ENCODE measurements at regions not wholly inside any gene's neighbourhood (a gene's known extent, or its start where the extent isn't known, plus 50 kb on each side); places are given as distances from the start of the nearest gene placed in this dataset.

DNA sequence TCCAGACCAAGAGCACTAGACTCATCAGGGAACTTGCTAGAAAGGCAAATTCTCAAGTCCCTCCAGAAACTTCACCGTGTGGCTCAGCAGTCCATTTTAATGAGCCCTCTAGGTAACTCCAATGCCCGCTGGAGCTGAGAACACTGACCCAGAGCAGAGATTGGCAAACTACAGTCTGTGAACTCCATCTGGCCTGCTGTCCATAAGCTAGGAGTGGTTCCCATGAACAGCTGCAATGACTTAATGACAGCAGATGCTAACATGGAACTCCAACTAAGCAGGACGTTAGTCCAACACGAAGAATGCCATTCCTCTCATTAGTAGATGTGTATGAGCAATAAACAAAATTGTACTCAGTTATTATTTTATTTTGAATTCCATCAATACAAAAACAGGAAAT is 371.9 kb downstream of the STK39 start:
- Histone ChIP-seq H3K4me1 (ENCODE audit: control insufficient read depth in 4 of 4, insufficient read depth in 4 of 4, low read length in 3 of 4) (no peaks in the 10 kb centered on the region), H3K9ac (ENCODE audit: low read depth in 1 of 2, low read length in 2 of 2) (no peak overlapping the region), H3K4me3 (ENCODE audit: low read depth in 1 of 3, low read length in 3 of 3) (no peak overlapping the region), H3K9me3 (ENCODE audit: control insufficient read depth in 4 of 4, low read length in 3 of 4) (peaks cover 0 to 2% (median 0%) of the 10 kb centered on the region in 4 donors), H3K27ac (ENCODE audit: low read depth in 1 of 2, low read length in 2 of 2) (no peak overlapping the region), H3K27me3 (ENCODE audit: control insufficient read depth in 4 of 4, insufficient read depth in 4 of 4, low read length in 3 of 4) (no peaks in the 10 kb centered on the region), H3K36me3 (ENCODE audit: control insufficient read depth in 4 of 4, insufficient read depth in 3 of 4, low read depth in 1 of 4, low read length in 3 of 4) (no peaks in the 10 kb centered on the region)
- TF ChIP-seq FOXA1 (IDR thresholded peaks at IDR 0.05): no peak
- TF ChIP-seq, protein P1, sequence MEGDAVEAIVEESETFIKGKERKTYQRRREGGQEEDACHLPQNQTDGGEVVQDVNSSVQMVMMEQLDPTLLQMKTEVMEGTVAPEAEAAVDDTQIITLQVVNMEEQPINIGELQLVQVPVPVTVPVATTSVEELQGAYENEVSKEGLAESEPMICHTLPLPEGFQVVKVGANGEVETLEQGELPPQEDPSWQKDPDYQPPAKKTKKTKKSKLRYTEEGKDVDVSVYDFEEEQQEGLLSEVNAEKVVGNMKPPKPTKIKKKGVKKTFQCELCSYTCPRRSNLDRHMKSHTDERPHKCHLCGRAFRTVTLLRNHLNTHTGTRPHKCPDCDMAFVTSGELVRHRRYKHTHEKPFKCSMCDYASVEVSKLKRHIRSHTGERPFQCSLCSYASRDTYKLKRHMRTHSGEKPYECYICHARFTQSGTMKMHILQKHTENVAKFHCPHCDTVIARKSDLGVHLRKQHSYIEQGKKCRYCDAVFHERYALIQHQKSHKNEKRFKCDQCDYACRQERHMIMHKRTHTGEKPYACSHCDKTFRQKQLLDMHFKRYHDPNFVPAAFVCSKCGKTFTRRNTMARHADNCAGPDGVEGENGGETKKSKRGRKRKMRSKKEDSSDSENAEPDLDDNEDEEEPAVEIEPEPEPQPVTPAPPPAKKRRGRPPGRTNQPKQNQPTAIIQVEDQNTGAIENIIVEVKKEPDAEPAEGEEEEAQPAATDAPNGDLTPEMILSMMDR (IDR thresholded peaks at IDR 0.05; ENCODE audit: low read depth, low read length, missing input control): no peak
- no peak for TF ChIP-seq HNF4G (IDR thresholded peaks at IDR 0.05)
- no peak for TF ChIP-seq RAD21 (IDR thresholded peaks at IDR 0.05)
- TF ChIP-seq, protein P2, sequence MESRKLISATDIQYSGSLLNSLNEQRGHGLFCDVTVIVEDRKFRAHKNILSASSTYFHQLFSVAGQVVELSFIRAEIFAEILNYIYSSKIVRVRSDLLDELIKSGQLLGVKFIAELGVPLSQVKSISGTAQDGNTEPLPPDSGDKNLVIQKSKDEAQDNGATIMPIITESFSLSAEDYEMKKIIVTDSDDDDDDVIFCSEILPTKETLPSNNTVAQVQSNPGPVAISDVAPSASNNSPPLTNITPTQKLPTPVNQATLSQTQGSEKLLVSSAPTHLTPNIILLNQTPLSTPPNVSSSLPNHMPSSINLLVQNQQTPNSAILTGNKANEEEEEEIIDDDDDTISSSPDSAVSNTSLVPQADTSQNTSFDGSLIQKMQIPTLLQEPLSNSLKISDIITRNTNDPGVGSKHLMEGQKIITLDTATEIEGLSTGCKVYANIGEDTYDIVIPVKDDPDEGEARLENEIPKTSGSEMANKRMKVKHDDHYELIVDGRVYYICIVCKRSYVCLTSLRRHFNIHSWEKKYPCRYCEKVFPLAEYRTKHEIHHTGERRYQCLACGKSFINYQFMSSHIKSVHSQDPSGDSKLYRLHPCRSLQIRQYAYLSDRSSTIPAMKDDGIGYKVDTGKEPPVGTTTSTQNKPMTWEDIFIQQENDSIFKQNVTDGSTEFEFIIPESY (IDR thresholded peaks at IDR 0.05): no peak
- no peak for TF ChIP-seq TAF1 (conservative IDR thresholded peaks at IDR 0.05)
- no peak for DNase-seq (ENCODE audit: low spot score)
- WGBS: 96% methylated on average over 4 of the region's 4 CpGs

DNA sequence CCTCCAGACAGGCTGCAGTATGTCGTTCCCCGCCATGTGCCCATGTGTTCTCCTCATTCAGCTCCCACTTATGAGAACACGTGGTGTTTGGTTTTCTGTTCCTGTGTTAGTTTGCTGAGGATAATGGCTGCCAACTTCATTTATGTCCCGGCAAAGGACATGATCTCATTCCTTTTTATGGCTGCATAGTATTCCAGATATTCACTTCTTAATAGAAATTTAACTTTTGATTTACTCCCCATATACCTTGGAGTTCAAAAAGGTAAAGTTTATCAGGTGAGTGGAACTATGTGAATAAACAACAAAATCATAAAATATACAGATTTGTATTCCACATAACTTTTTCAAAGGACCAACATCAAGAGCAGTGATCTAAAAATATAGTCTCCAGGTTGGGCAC is 372.6 kb downstream of the STK39 start:
- H3K9ac ChIP-seq (ENCODE audit: low read depth in 1 of 2, low read length in 2 of 2): no peak overlapping the region
- H3K4me1 ChIP-seq (ENCODE audit: control insufficient read depth in 4 of 4, insufficient read depth in 4 of 4, low read length in 3 of 4): no peaks in the 10 kb centered on the region
- no peaks in the 10 kb centered on the region for H3K27me3 ChIP-seq (ENCODE audit: control insufficient read depth in 4 of 4, insufficient read depth in 4 of 4, low read length in 3 of 4)
- DNase-seq (ENCODE audit: low spot score): no peak
- H3K27ac ChIP-seq (ENCODE audit: low read depth in 1 of 2, low read length in 2 of 2): no peak overlapping the region
- 98% methylated on average over 4 of the region's 4 CpGs for WGBS
- TF ChIP-seq YY1 (IDR thresholded peaks at IDR 0.05) (no peak), RXRA (IDR thresholded peaks at IDR 0.05) (no peak), FOXA2 (IDR thresholded peaks at IDR 0.05) (no peak)
- TF ChIP-seq, protein P3, sequence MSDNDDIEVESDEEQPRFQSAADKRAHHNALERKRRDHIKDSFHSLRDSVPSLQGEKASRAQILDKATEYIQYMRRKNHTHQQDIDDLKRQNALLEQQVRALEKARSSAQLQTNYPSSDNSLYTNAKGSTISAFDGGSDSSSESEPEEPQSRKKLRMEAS (IDR thresholded peaks at IDR 0.05): no peak
- TF ChIP-seq, protein P4, sequence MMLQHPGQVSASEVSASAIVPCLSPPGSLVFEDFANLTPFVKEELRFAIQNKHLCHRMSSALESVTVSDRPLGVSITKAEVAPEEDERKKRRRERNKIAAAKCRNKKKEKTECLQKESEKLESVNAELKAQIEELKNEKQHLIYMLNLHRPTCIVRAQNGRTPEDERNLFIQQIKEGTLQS (IDR thresholded peaks at IDR 0.05): no peak
- TF ChIP-seq, protein P1 (IDR thresholded peaks at IDR 0.05; ENCODE audit: low read depth, low read length, missing input control): no peak
- peaks cover 0 to 2% (median 0%) of the 10 kb centered on the region in 4 donors for H3K9me3 ChIP-seq (ENCODE audit: control insufficient read depth in 4 of 4, low read length in 3 of 4)
- no peak overlapping the region for H3K4me3 ChIP-seq (ENCODE audit: low read depth in 1 of 3, low read length in 3 of 3)
- H3K36me3 ChIP-seq (ENCODE audit: control insufficient read depth in 4 of 4, insufficient read depth in 3 of 4, low read depth in 1 of 4, low read length in 3 of 4): no peaks in the 10 kb centered on the region

DNA sequence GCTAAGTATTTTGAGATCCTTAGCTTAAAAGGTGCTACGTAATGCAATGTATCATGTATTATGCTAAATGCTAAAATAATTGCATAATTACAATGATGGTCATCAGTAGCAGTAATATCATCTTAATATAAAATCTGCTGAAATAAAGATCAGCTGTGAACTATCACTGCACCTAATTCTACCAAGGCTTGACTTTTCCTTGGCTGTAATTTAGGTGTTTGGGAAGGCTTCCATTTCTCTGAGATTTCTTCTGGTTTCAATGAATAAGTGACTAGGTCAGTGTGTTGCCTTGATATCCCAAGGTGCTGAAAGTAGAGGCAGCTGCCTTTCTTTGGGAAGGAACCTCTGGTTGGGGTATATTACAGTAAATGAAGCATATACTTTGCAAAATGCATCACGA is 376.1 kb downstream of the STK39 start:
- WGBS: 99% methylated on average over 2 of the region's 2 CpGs
- Histone ChIP-seq H3K27me3 (ENCODE audit: control insufficient read depth in 4 of 4, insufficient read depth in 4 of 4, low read length in 3 of 4) (no peaks in the 10 kb centered on the region), H3K9ac (ENCODE audit: low read depth in 1 of 2, low read length in 2 of 2) (no peak overlapping the region), H3K36me3 (ENCODE audit: control insufficient read depth in 4 of 4, insufficient read depth in 3 of 4, low read depth in 1 of 4, low read length in 3 of 4) (no peaks in the 10 kb centered on the region), H3K4me3 (ENCODE audit: low read depth in 1 of 3, low read length in 3 of 3) (no peak overlapping the region), H3K9me3 (ENCODE audit: control insufficient read depth in 4 of 4, low read length in 3 of 4) (peaks cover 0 to 2% (median 0%) of the 10 kb centered on the region in 4 donors), H3K27ac (ENCODE audit: low read depth in 1 of 2, low read length in 2 of 2) (no peak overlapping the region), H3K4me1 (ENCODE audit: control insufficient read depth in 4 of 4, insufficient read depth in 4 of 4, low read length in 3 of 4) (no peaks in the 10 kb centered on the region)
- no peak for TF ChIP-seq NR2F2 (IDR thresholded peaks at IDR 0.05)
- TF ChIP-seq JUND (IDR thresholded peaks at IDR 0.05): no peak
- TF ChIP-seq, protein P2 (IDR thresholded peaks at IDR 0.05): no peak
- TF ChIP-seq, protein P3 (IDR thresholded peaks at IDR 0.05): no peak
- TF ChIP-seq EGR1 (IDR thresholded peaks at IDR 0.05; ENCODE audit: low read depth in 2 of 2): no peak
- no peak for DNase-seq (ENCODE audit: low spot score)
